ENCODE measurements at regions not wholly inside any gene's neighbourhood (a gene's known extent, or its start where the extent isn't known, plus 50 kb on each side); places are given as distances from the start of the nearest gene placed in this dataset.

DNA sequence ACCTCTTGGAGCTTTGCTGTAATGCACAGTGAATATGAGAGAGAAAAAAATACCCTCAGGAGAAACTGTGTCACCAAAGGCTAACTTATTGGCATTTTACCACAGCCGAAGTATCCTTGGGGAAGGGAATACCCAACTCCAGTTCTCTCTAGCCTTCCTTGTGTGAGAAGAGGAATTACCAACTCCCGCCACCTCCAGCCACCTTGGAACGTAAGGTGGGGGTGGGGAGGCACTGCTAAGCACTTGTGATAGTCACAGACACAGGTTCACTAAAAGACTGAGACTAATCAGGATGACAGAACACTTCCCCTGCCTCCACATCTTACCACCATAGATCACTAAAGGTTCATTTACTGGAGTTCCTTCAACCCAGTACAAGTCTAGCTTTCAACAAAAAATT lies 102.0 kb upstream of the ADAMTS19 start:
- TF ChIP-seq, protein P1, sequence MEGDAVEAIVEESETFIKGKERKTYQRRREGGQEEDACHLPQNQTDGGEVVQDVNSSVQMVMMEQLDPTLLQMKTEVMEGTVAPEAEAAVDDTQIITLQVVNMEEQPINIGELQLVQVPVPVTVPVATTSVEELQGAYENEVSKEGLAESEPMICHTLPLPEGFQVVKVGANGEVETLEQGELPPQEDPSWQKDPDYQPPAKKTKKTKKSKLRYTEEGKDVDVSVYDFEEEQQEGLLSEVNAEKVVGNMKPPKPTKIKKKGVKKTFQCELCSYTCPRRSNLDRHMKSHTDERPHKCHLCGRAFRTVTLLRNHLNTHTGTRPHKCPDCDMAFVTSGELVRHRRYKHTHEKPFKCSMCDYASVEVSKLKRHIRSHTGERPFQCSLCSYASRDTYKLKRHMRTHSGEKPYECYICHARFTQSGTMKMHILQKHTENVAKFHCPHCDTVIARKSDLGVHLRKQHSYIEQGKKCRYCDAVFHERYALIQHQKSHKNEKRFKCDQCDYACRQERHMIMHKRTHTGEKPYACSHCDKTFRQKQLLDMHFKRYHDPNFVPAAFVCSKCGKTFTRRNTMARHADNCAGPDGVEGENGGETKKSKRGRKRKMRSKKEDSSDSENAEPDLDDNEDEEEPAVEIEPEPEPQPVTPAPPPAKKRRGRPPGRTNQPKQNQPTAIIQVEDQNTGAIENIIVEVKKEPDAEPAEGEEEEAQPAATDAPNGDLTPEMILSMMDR (conservative IDR thresholded peaks at IDR 0.05; ENCODE audit: low read depth, low read length): no peak
- TF ChIP-seq EZH2 (IDR thresholded peaks at IDR 0.05; ENCODE audit: borderline replicate concordance, low read depth, low read length, poor library complexity, severe bottlenecking): no peak

Data from A673 (cell line).